Activated gamma-delta T cell treated with anti-CD3 and anti-CD28 coated beads, Interleukin-2, amount 50 U/mL, for 16 hours (primary cell): ENCODE measurements at regions not wholly inside any gene's neighbourhood (a gene's known extent, or its start where the extent isn't known, plus 50 kb on each side); places are given as distances from the start of the nearest gene placed in this dataset.
A peak's percentile ranks its signal among the peaks of the same experiment; 100 is the strongest.

Experiments used
- DNase-seq: peaks from one replicate; pipeline ENCODE4 v3.0.0-alpha.2; 2020; ENCODE audit warnings: low read depth

- no peak for DNase-seq
These were observed 183.9 kb upstream of the DMAC1 start for GRCh38 chr9:7983490-7983889.

GRCh38 chr9:7982907-7983306, 183.3 kb upstream of the DMAC1 start:
- DNase-seq = no peak

- DNase-seq = no peak
These were observed 181.2 kb upstream of the DMAC1 start for GRCh38 chr9:7980691-7981289.

GRCh38 chr9:7980041-7980440, 180.5 kb upstream of the DMAC1 start:
- no peak for DNase-seq

- DNase-seq = no peak
These were observed 180.0 kb upstream of the DMAC1 start for GRCh38 chr9:7979611-7980010.

- no peak for DNase-seq
These were observed 178.0 kb upstream of the DMAC1 start for GRCh38 chr9:7977586-7977985.

- no peak for DNase-seq
These were observed 177.3 kb upstream of the DMAC1 start for GRCh38 chr9:7976856-7977255.

GRCh38 chr9:7976167-7976755, 176.7 kb upstream of the DMAC1 start:
- DNase-seq = peak; percentile 52

GRCh38 chr9:7975336-7975735, 175.8 kb upstream of the DMAC1 start:
- DNase-seq = no peak

GRCh38 chr9:7974335-7974960, 174.9 kb upstream of the DMAC1 start:
- DNase-seq = no peak

- DNase-seq = no peak
These were observed 173.5 kb upstream of the DMAC1 start for GRCh38 chr9:7973123-7973522.

GRCh38 chr9:7970681-7971330, 171.2 kb upstream of the DMAC1 start:
- DNase-seq = no peak

- no peak for DNase-seq
These were observed 169.1 kb upstream of the DMAC1 start for GRCh38 chr9:7968687-7969086.

- DNase-seq = no peak
These were observed 168.3 kb upstream of the DMAC1 start for GRCh38 chr9:7967851-7968250.

GRCh38 chr9:7967093-7967827, 167.7 kb upstream of the DMAC1 start:
- no peak for DNase-seq

- no peak for DNase-seq
These were observed 165.5 kb upstream of the DMAC1 start for GRCh38 chr9:7965063-7965462.

- no peak for DNase-seq
These were observed 163.4 kb upstream of the DMAC1 start for GRCh38 chr9:7963026-7963425.

GRCh38 chr9:7961076-7961475, 161.5 kb upstream of the DMAC1 start:
- no peak for DNase-seq

GRCh38 chr9:7960320-7961050, 160.9 kb upstream of the DMAC1 start:
- no peak for DNase-seq

GRCh38 chr9:7957803-7958202, 158.2 kb upstream of the DMAC1 start:
- no peak for DNase-seq

GRCh38 chr9:7947577-7947976, 148.0 kb upstream of the DMAC1 start:
- no peak for DNase-seq

GRCh38 chr9:7946458-7946857, 146.9 kb upstream of the DMAC1 start:
- no peak for DNase-seq
